Left lung (tissue), 4 donors: ENCODE measurements at regions not wholly inside any gene's neighbourhood (a gene's known extent, or its start where the extent isn't known, plus 50 kb on each side); places are given as distances from the start of the nearest gene placed in this dataset.

Experiments used
- ATAC-seq: fragments of 200-7000 bp; cut with Tn5 transposase; one replicate; pipeline ENCODE4 v1.9.1; 2020; ENCODE audit warnings: moderate library complexity
- DNase-seq, 4 donors: peaks; one replicate each; pipeline ENCODE4 v3.0.0-alpha.2; 2013 to 2020
- H3K27ac ChIP-seq, 2 donors: fragments of 200-600 bp; sonication (generic) in 1 of 2; one replicate each; pipeline versions ENCODE4 v1.5.0 to v1.8.0; 2020 to 2021
- H3K27me3 ChIP-seq, 2 donors: fragments of 200-600 bp; sonication (generic) in 1 of 2; one replicate each; pipeline versions ENCODE4 v1.5.0 to v1.8.0; 2020 to 2021
- H3K36me3 ChIP-seq, 2 donors: fragments of 200-600 bp; sonication (generic) in 1 of 2; one replicate each; pipeline versions ENCODE4 v1.5.0 to v1.8.0; 2020 to 2021
- H3K4me1 ChIP-seq, 2 donors: fragments of 200-600 bp; one replicate each; pipeline ENCODE4 v1.8.0; 2021
- H3K4me3 ChIP-seq, 2 donors: fragments of 200-600 bp; sonication (generic) in 1 of 2; one replicate each; pipeline versions ENCODE4 v1.5.0 to v1.8.0; 2020 to 2021; ENCODE audit warnings: mild to moderate bottlenecking in 1 of 2
- H3K9me3 ChIP-seq, 2 donors: fragments of 200-600 bp; sonication (generic) in 1 of 2; one replicate each; pipeline versions ENCODE4 v1.5.0 to v1.8.0; 2020 to 2021
- CTCF ChIP-seq, 2 donors: fragments of 200-600 bp; sonication (generic) in 1 of 2; IDR thresholded peaks; one replicate each; pipeline versions ENCODE4 v1.5.0 to v1.8.0; 2021; ENCODE audit warnings: antibody characterized with exemption in 2 of 2
- intact Hi-C, 2 donors: fragments of 100-400 bp; cut with DNase I; formaldehyde crosslinking; loops; one replicate each; pipeline versions ENCODE4 v1.11.2 to v1.14.2; 2022
- donor health status: DM: no; HTN: yes; CAD: no.
- donor health status: DM: no; HTN: no; CAD: no.

- Histone ChIP-seq H3K9me3 (no peaks in the 10 kb centered on the region), H3K27ac (no peak overlapping the region), H3K36me3 (no peaks in the 10 kb centered on the region), H3K4me3 (no peak overlapping the region), H3K4me1 (no peaks in the 10 kb centered on the region), H3K27me3 (no peaks in the 10 kb centered on the region)
- intact Hi-C loops: no loop called here
- TF ChIP-seq CTCF (IDR thresholded peaks at IDR 0.05): no peak
- ATAC-seq: no peak
- DNase-seq: no peak
Observed at GRCh38 chrX:28223991-28224390, 242.7 kb upstream of the DCAF8L1 start.

DNA sequence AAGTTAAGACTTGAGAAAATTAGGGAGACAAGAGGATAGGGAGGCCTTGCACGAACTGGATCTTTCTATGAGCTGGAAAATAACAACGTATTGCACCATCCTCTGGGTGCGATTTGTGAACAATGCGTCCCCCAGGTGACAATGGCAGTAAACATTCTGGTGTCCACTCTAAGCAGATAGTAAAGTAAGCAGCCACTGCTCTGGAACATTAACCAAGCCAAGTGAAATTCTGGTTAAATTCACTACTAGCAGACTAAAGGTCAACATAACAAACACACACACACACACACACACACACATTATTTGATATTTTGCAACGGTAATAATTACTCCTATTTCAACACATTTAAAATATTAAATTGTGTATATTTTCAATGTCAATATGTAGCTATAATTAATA is 242.2 kb upstream of the DCAF8L1 start:
- intact Hi-C loops: no loop called here
- Histone ChIP-seq H3K9me3 (no peaks in the 10 kb centered on the region), H3K36me3 (no peaks in the 10 kb centered on the region), H3K27me3 (no peaks in the 10 kb centered on the region), H3K4me3 (no peak overlapping the region), H3K27ac (no peak overlapping the region), H3K4me1 (no peaks in the 10 kb centered on the region)
- TF ChIP-seq CTCF (IDR thresholded peaks at IDR 0.05): no peak
- ATAC-seq: no peak
- DNase-seq: no peak

- no peaks in the 10 kb centered on the region for H3K36me3 ChIP-seq
- ATAC-seq (peak; percentile 57), DNase-seq (no peak)
- no peak overlapping the region for H3K4me3 ChIP-seq
- no peak for TF ChIP-seq CTCF (IDR thresholded peaks at IDR 0.05)
- H3K4me1 ChIP-seq: no peaks in the 10 kb centered on the region
- H3K9me3 ChIP-seq: no peaks in the 10 kb centered on the region
- intact Hi-C loops: no loop called here
- no peak overlapping the region for H3K27ac ChIP-seq
- no peaks in the 10 kb centered on the region for H3K27me3 ChIP-seq
Observed at GRCh38 chrX:28205905-28206304, 224.7 kb upstream of the DCAF8L1 start.

DNA sequence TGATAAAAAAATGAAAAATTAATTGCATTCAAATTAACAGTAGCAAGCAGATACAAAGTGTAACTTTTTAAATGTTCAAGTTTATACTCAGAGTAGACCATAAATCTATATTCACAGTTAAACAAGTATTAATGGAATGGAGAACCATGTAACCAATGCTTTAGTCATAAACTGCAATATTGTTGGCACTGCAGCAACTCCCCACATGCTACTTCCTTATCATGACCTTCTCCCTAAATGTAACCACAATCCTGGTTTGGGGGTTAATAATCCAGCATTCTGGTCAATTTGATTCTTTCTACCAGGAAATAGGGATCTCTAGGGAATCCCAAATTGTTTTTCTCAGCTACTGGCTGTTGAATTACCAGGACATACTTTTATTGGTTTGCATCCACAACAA is 223.9 kb upstream of the DCAF8L1 start:
- TF ChIP-seq CTCF (IDR thresholded peaks at IDR 0.05): no peak
- H3K9me3 ChIP-seq: no peaks in the 10 kb centered on the region
- ATAC-seq (no peak), DNase-seq (no peak)
- H3K4me1 ChIP-seq: no peaks in the 10 kb centered on the region
- no peak overlapping the region for H3K27ac ChIP-seq
- no peaks in the 10 kb centered on the region for H3K27me3 ChIP-seq
- intact Hi-C loops: no loop called here
- no peak overlapping the region for H3K4me3 ChIP-seq
- no peaks in the 10 kb centered on the region for H3K36me3 ChIP-seq

DNA sequence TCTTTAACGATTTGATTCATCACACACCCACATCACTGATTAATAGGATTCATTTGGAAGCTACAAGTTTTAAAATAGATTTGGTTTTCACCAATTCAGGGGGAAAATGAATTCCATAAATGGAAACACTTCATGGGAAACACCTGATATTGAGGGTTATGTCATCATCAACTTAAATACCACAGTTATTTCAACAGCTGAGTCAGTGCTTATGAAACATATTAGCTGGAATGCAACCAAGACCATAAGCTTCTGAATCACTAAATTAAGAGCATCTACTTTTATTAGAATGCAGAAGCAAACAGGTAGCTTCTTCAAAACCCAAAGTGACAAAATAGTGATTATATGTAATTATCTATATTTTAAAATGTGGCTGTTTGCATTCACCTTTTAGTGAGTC is 207.8 kb upstream of the DCAF8L1 start:
- Histone ChIP-seq H3K4me1 (no peaks in the 10 kb centered on the region), H3K36me3 (no peaks in the 10 kb centered on the region), H3K27me3 (no peaks in the 10 kb centered on the region), H3K9me3 (no peaks in the 10 kb centered on the region), H3K4me3 (no peak overlapping the region), H3K27ac (no peak overlapping the region)
- intact Hi-C loops: no loop called here
- ATAC-seq: peak; percentile 52
- no peak for DNase-seq
- TF ChIP-seq CTCF (IDR thresholded peaks at IDR 0.05): no peak
